HepG2 (cell line): ENCODE measurements at regions not wholly inside any gene's neighbourhood (a gene's known extent, or its start where the extent isn't known, plus 50 kb on each side); places are given as distances from the start of the nearest gene placed in this dataset.

Experiments
- GABPA ChIP-seq, 2 experiments: IDR thresholded peaks; 2 replicates each; pipeline ENCODE4 v1.6.1; 2011 to 2016; ENCODE audit warnings: low read depth in 2 of 2, low read length in 1 of 2, missing biosample characterization in 1 of 2, missing genetic modification characterization in 1 of 2
- RAD51 ChIP-seq: fragments of 450-650 bp; IDR thresholded peaks from 2 replicates; pipeline ENCODE4 v1.6.1; 2016; ENCODE audit warnings: borderline replicate concordance
- TAF1 ChIP-seq: sonication (generic); formaldehyde crosslinking; IDR thresholded peaks from 2 replicates; pipeline ENCODE4 v1.4.0; 2020; ENCODE audit warnings: missing genetic modification reagents
- ZNF570 ChIP-seq: sonication (generic); formaldehyde crosslinking; IDR thresholded peaks from 2 replicates; pipeline ENCODE4 v1.4.0; 2020; ENCODE audit warnings: mild to moderate bottlenecking, missing genetic modification reagents, borderline replicate concordance

GRCh38 chr15:98294126-98294525 is 333.6 kb downstream of the ARRDC4 start:
- no peak for TF ChIP-seq RAD51
- no peak for TF ChIP-seq GABPA (IDR thresholded peaks at IDR 0.05; ENCODE audit: low read depth, low read length)
- no peak for TF ChIP-seq GABPA (CRISPR knock-in tag; IDR thresholded peaks at IDR 0.05; ENCODE audit: low read depth)
- no peak for TF ChIP-seq ZNF570
- TF ChIP-seq TAF1 (CRISPR knock-in tag) = no peak
